ENCODE measurements at regions not wholly inside any gene's neighbourhood (a gene's known extent, or its start where the extent isn't known, plus 50 kb on each side); places are given as distances from the start of the nearest gene placed in this dataset.

- H3K4me3 ChIP-seq (ENCODE audit: low read depth, low read length): peak overlapping the region; percentile 26
- no peak for DNase-seq (ENCODE audit: low read depth)
- TF ChIP-seq CTCF (IDR thresholded peaks at IDR 0.05; ENCODE audit: low read depth, low read length, missing control alignments): no peak
- in situ Hi-C loops (cut with HindIII; ENCODE audit: low sequenced_read_pairs): no loop called here
These were observed 418.9 kb downstream of the ZNF716 start for GRCh38 chr7:57868771-57869483.
